ENCODE measurements at regions not wholly inside any gene's neighbourhood (a gene's known extent, or its start where the extent isn't known, plus 50 kb on each side); places are given as distances from the start of the nearest gene placed in this dataset.

GRCh38 chr18:1965541-1965940 lies 605.8 kb downstream of the METTL4 start:
- no peak overlapping the region for H2AFZ ChIP-seq (ENCODE audit: low read depth, low read length)
- FAIRE-seq = no peak
- no peaks in the 10 kb centered on the region for H3K4me1 ChIP-seq (ENCODE audit: insufficient read depth, low read length)
- Mint-ChIP-seq H3K36me3 (ENCODE audit: low read depth, unreplicated experiment) (no peaks in the 10 kb centered on the region), H3K27me3 (ENCODE audit: low read depth, unreplicated experiment) (peaks cover 2% of the 10 kb centered on the region), H3K4me1 (ENCODE audit: low read depth, unreplicated experiment) (no peaks in the 10 kb centered on the region), H3K4me3 (ENCODE audit: unreplicated experiment) (no peak overlapping the region), H3K27ac (ENCODE audit: unreplicated experiment) (no peak overlapping the region), H3K9me3 (ENCODE audit: unreplicated experiment) (no peaks in the 10 kb centered on the region)
- H3K9ac ChIP-seq (ENCODE audit: low read length) = no peak overlapping the region
- no peaks in the 10 kb centered on the region for H3K9me3 ChIP-seq (ENCODE audit: insufficient read depth, low read depth, low read length)
- H3K4me3 ChIP-seq (ENCODE audit: insufficient read depth, low read depth, low read length) = no peak overlapping the region
- no peak for TF ChIP-seq EZH2 (IDR thresholded peaks at IDR 0.05; ENCODE audit: insufficient read depth, low read length)
- TF ChIP-seq CTCF (IDR thresholded peaks at IDR 0.05; ENCODE audit: insufficient read depth, low read depth, low read length) = no peak
- H3K27ac ChIP-seq (ENCODE audit: low read depth, low read length) = no peak overlapping the region
- no peak overlapping the region for H3K4me2 ChIP-seq (ENCODE audit: low read length)
- H4K20me1 ChIP-seq (ENCODE audit: insufficient read depth, low read length) = no peaks in the 10 kb centered on the region
- no peak for DNase-seq (ENCODE audit: low read depth)
- H3K36me3 ChIP-seq (ENCODE audit: insufficient read depth, low read length) = no peaks in the 10 kb centered on the region
- no peaks in the 10 kb centered on the region for H3K79me2 ChIP-seq (ENCODE audit: insufficient read depth, low read length)
- H3K27me3 ChIP-seq (ENCODE audit: insufficient read depth, low read length) = no peaks in the 10 kb centered on the region

GRCh38 chr18:1968801-1969498 lies 602.4 kb downstream of the METTL4 start:
- FAIRE-seq (no peak), DNase-seq (ENCODE audit: low read depth) (no peak)
- Mint-ChIP-seq H3K27ac (ENCODE audit: unreplicated experiment) (no peak overlapping the region), H3K36me3 (ENCODE audit: low read depth, unreplicated experiment) (no peaks in the 10 kb centered on the region), H3K4me1 (ENCODE audit: low read depth, unreplicated experiment) (no peaks in the 10 kb centered on the region), H3K4me3 (ENCODE audit: unreplicated experiment) (no peak overlapping the region), H3K9me3 (ENCODE audit: unreplicated experiment) (no peaks in the 10 kb centered on the region), H3K27me3 (ENCODE audit: low read depth, unreplicated experiment) (peaks cover 4% of the 10 kb centered on the region)
- Histone ChIP-seq H3K27me3 (ENCODE audit: insufficient read depth, low read length) (no peaks in the 10 kb centered on the region), H3K79me2 (ENCODE audit: insufficient read depth, low read length) (no peaks in the 10 kb centered on the region), H3K4me3 (ENCODE audit: insufficient read depth, low read depth, low read length) (no peak overlapping the region), H3K4me1 (ENCODE audit: insufficient read depth, low read length) (no peaks in the 10 kb centered on the region), H3K36me3 (ENCODE audit: insufficient read depth, low read length) (no peaks in the 10 kb centered on the region), H3K27ac (ENCODE audit: low read depth, low read length) (no peak overlapping the region), H3K9ac (ENCODE audit: low read length) (no peak overlapping the region), H3K4me2 (ENCODE audit: low read length) (no peak overlapping the region), H4K20me1 (ENCODE audit: insufficient read depth, low read length) (no peaks in the 10 kb centered on the region), H3K9me3 (ENCODE audit: insufficient read depth, low read depth, low read length) (no peaks in the 10 kb centered on the region), H2AFZ (ENCODE audit: low read depth, low read length) (no peak overlapping the region)
- TF ChIP-seq CTCF (IDR thresholded peaks at IDR 0.05; ENCODE audit: insufficient read depth, low read depth, low read length) (no peak), EZH2 (IDR thresholded peaks at IDR 0.05; ENCODE audit: insufficient read depth, low read length) (no peak)

DNA sequence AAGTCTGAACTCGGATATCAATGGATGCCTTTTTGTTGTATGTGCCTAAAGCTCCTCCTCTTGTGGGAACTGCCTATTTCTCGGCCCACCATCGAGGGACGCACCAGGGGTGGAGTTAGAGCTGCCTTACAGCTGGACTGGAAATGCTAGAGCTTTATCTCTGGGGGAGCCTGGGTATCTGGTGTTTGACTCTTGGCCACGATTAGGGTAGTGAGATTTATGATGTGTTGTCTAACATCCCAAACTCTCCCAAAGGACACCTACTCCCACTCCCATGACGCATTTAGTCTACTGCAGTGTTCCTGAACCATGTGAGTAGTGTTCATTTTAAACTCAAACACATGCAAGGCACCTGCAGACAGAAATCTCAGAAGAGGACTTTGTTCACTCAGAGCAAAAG lies 594.8 kb downstream of the METTL4 start:
- no peaks in the 10 kb centered on the region for H3K4me1 ChIP-seq (ENCODE audit: insufficient read depth, low read length)
- H3K9ac ChIP-seq (ENCODE audit: low read length) = no peak overlapping the region
- no peaks in the 10 kb centered on the region for H3K36me3 Mint-ChIP-seq (ENCODE audit: low read depth, unreplicated experiment)
- no peak overlapping the region for H3K4me3 ChIP-seq (ENCODE audit: insufficient read depth, low read depth, low read length)
- no peak overlapping the region for H3K4me3 Mint-ChIP-seq (ENCODE audit: unreplicated experiment)
- H3K4me2 ChIP-seq (ENCODE audit: low read length) = no peak overlapping the region
- no peak overlapping the region for H2AFZ ChIP-seq (ENCODE audit: low read depth, low read length)
- H3K9me3 Mint-ChIP-seq (ENCODE audit: unreplicated experiment) = no peaks in the 10 kb centered on the region
- no peak for TF ChIP-seq CTCF (IDR thresholded peaks at IDR 0.05; ENCODE audit: insufficient read depth, low read depth, low read length)
- no peak for TF ChIP-seq EZH2 (IDR thresholded peaks at IDR 0.05; ENCODE audit: insufficient read depth, low read length)
- H3K27ac Mint-ChIP-seq (ENCODE audit: unreplicated experiment) = no peak overlapping the region
- H3K27me3 ChIP-seq (ENCODE audit: insufficient read depth, low read length) = no peaks in the 10 kb centered on the region
- FAIRE-seq (no peak), DNase-seq (ENCODE audit: low read depth) (no peak)
- H3K27ac ChIP-seq (ENCODE audit: low read depth, low read length) = no peak overlapping the region
- peaks cover 3% of the 10 kb centered on the region for H3K4me1 Mint-ChIP-seq (ENCODE audit: low read depth, unreplicated experiment)
- peaks cover 2% of the 10 kb centered on the region for H3K27me3 Mint-ChIP-seq (ENCODE audit: low read depth, unreplicated experiment)
- no peaks in the 10 kb centered on the region for H3K36me3 ChIP-seq (ENCODE audit: insufficient read depth, low read length)
- H4K20me1 ChIP-seq (ENCODE audit: insufficient read depth, low read length) = no peaks in the 10 kb centered on the region
- no peaks in the 10 kb centered on the region for H3K9me3 ChIP-seq (ENCODE audit: insufficient read depth, low read depth, low read length)
- H3K79me2 ChIP-seq (ENCODE audit: insufficient read depth, low read length) = no peaks in the 10 kb centered on the region

Data from astrocyte (in vitro differentiated cells and primary cell).